GM23338 (cell line): ENCODE measurements at regions not wholly inside any gene's neighbourhood (a gene's known extent, or its start where the extent isn't known, plus 50 kb on each side); places are given as distances from the start of the nearest gene placed in this dataset.

Experiments
- ATAC-seq: fragments of 200-7000 bp; cut with Tn5 transposase; 3 replicates; pipeline ENCODE4 v1.9.1; 2020
- DNase-seq: peaks from one replicate; pipeline ENCODE4 v3.0.0-alpha.2; 2015; ENCODE audit warnings: low spot score
- H2AFZ ChIP-seq: fragments of 200-600 bp; sonication (generic); 2 replicates; pipeline ENCODE4 v1.8.0; 2016; ENCODE audit warnings: antibody characterized with exemption, mild to moderate bottlenecking, moderate library complexity
- H3F3A ChIP-seq: fragments of 200-600 bp; sonication (generic); replicated peaks from 2 replicates; pipeline ENCODE4 v1.8.0; 2017; ENCODE audit warnings: antibody characterized with exemption, mixed run types, low read depth
- H3K27ac ChIP-seq: fragments of 200-600 bp; sonication (generic); 2 replicates; pipeline ENCODE4 v1.6.1; 2016; ENCODE audit warnings: low read depth
- H3K27me3 ChIP-seq: fragments of 200-600 bp; sonication (generic); 2 replicates; pipeline ENCODE4 v1.8.0; 2016; ENCODE audit warnings: mild to moderate bottlenecking, mixed run types, moderate library complexity; ENCODE audit not compliant: insufficient read depth
- H3K36me3 ChIP-seq: fragments of 200-600 bp; sonication (generic); 2 replicates; pipeline ENCODE4 v1.8.0; 2016; ENCODE audit warnings: mild to moderate bottlenecking; ENCODE audit not compliant: insufficient read depth
- H3K4me1 ChIP-seq: fragments of 200-600 bp; sonication (generic); 2 replicates; pipeline ENCODE4 v1.8.0; 2016; ENCODE audit warnings: mild to moderate bottlenecking, moderate library complexity; ENCODE audit not compliant: insufficient read depth
- H3K4me2 ChIP-seq: fragments of 200-600 bp; sonication (generic); 2 replicates; pipeline ENCODE4 v1.7.1; 2017; ENCODE audit warnings: mixed run types
- H3K4me3 ChIP-seq: fragments of 200-600 bp; sonication (generic); 2 replicates; pipeline ENCODE4 v1.6.1; 2016; ENCODE audit warnings: mixed run types
- H3K79me2 ChIP-seq: fragments of 200-600 bp; sonication (generic); replicated peaks from 2 replicates; pipeline ENCODE4 v1.8.0; 2017; ENCODE audit warnings: mild to moderate bottlenecking; ENCODE audit not compliant: insufficient read depth
- H3K9me2 ChIP-seq: fragments of 200-600 bp; sonication (generic); 2 replicates; pipeline ENCODE4 v1.8.0; 2017; ENCODE audit not compliant: insufficient read depth
- H4K20me1 ChIP-seq: fragments of 200-600 bp; sonication (generic); replicated peaks from 2 replicates; pipeline ENCODE4 v1.8.0; 2017; ENCODE audit warnings: mild to moderate bottlenecking; ENCODE audit not compliant: insufficient read depth
- H3K27ac Mint-ChIP-seq: 2 replicates; pipeline ENCODE4 v1.8.0; 2020; ENCODE audit warnings: inconsistent platforms, mild to moderate bottlenecking, moderate library complexity, mixed read lengths
- H3K27me3 Mint-ChIP-seq: 3 replicates; pipeline ENCODE4 v1.8.0; 2022; ENCODE audit warnings: low read depth, mild to moderate bottlenecking, moderate library complexity, mixed read lengths, inconsistent platforms; ENCODE audit not compliant: insufficient read depth, poor library complexity
- H3K36me3 Mint-ChIP-seq: 3 replicates; pipeline ENCODE4 v1.8.0; 2021; ENCODE audit warnings: low read depth, mild to moderate bottlenecking, inconsistent platforms, moderate library complexity, mixed read lengths
- H3K4me1 Mint-ChIP-seq: 3 replicates; pipeline ENCODE4 v1.8.0; 2020; ENCODE audit warnings: mild to moderate bottlenecking, inconsistent platforms, mixed read lengths
- H3K4me3 Mint-ChIP-seq: 3 replicates; pipeline ENCODE4 v1.8.0; 2021; ENCODE audit warnings: moderate library complexity, mild to moderate bottlenecking, inconsistent platforms, mixed read lengths
- H3K9me3 Mint-ChIP-seq: 3 replicates; pipeline ENCODE4 v1.8.0; 2020; ENCODE audit warnings: moderate library complexity, mild to moderate bottlenecking, inconsistent platforms, mixed read lengths
- CTCF ChIP-seq, 2 experiments: fragments of 200-600 bp in 1 of 2; sonication (generic) in 1 of 2; conservative IDR thresholded peaks; 2 replicates each; pipeline versions ENCODE4 v1.5.1 to v1.6.1; 2016 to 2017; ENCODE audit warnings: antibody characterized with exemption in 2 of 2, low read depth in 2 of 2, mild to moderate bottlenecking in 2 of 2, moderate library complexity in 1 of 2
- STAT1 ChIP-seq: IDR thresholded peaks from one replicate; pipeline ENCODE4 v1.6.1; 2016; ENCODE audit warnings: antibody characterized with exemption; ENCODE audit not compliant: unreplicated experiment
- ZNF331 ChIP-seq: fragments of 250-450 bp; sonication (Bioruptor Pico); IDR thresholded peaks from 2 replicates; pipeline ENCODE4 v1.5.0; 2020; ENCODE audit warnings: low read depth, mild to moderate bottlenecking, moderate library complexity
- TF ChIP-seq, protein P1 (sequence below): fragments of 250-450 bp; sonication (Bioruptor Pico); IDR thresholded peaks from 2 replicates; pipeline ENCODE4 v1.5.0; 2020; ENCODE audit warnings: mild to moderate bottlenecking, moderate library complexity

GRCh38 chr11:34791780-34792542, 124.2 kb downstream of the APIP start:
- Mint-ChIP-seq H3K4me3 (no peak overlapping the region), H3K4me1 (peaks cover 12% of the 10 kb centered on the region), H3K27ac (no peak overlapping the region), H3K36me3 (peaks cover 19% of the 10 kb centered on the region; the same call in 2 of the 3 replicates), H3K27me3 (no peaks in the 10 kb centered on the region), H3K9me3 (peaks cover 17% of the 10 kb centered on the region)
- Histone ChIP-seq H4K20me1 (no peaks in the 10 kb centered on the region), H3K27me3 (no peaks in the 10 kb centered on the region), H3K4me3 (no peak overlapping the region), H3K9me2 (no peaks in the 10 kb centered on the region), H3F3A (no peaks in the 10 kb centered on the region), H3K4me1 (peaks cover 6% of the 10 kb centered on the region), H3K4me2 (no peak overlapping the region; the same call in 1 of the 2 replicates), H3K27ac (no peak overlapping the region), H3K79me2 (no peaks in the 10 kb centered on the region), H3K36me3 (no peaks in the 10 kb centered on the region; the same call in 1 of the 2 replicates), H2AFZ (0 out of 2 replicates have a peak overlapping the region, but pooled peaks have one; percentile 69)
- ATAC-seq (peak; percentile 78), DNase-seq (peak; percentile 44)
- TF ChIP-seq CTCF (conservative IDR thresholded peaks at IDR 0.05; ENCODE audit: low read depth in 2 of 2) (peak; percentile 15; a peak in 2 of 4 replicates), STAT1 (no peak)

- Mint-ChIP-seq H3K36me3 (peaks cover 8% of the 10 kb centered on the region; the same call in 2 of the 3 replicates), H3K27me3 (no peaks in the 10 kb centered on the region), H3K27ac (no peak overlapping the region), H3K4me1 (peaks cover 8% of the 10 kb centered on the region), H3K9me3 (peaks cover 6% of the 10 kb centered on the region), H3K4me3 (no peak overlapping the region)
- Histone ChIP-seq H4K20me1 (no peaks in the 10 kb centered on the region), H3K27me3 (no peaks in the 10 kb centered on the region), H3K9me2 (no peaks in the 10 kb centered on the region), H3K27ac (no peak overlapping the region), H3K36me3 (no peaks in the 10 kb centered on the region), H3F3A (no peaks in the 10 kb centered on the region), H3K4me1 (peaks cover 6% of the 10 kb centered on the region), H3K4me2 (no peak overlapping the region), H3K79me2 (no peaks in the 10 kb centered on the region), H3K4me3 (no peak overlapping the region), H2AFZ (no peak overlapping the region)
- ATAC-seq (peak; percentile 65), DNase-seq (peak; percentile 40)
- peak; percentile 36 to 37 for TF ChIP-seq CTCF (conservative IDR thresholded peaks at IDR 0.05; ENCODE audit: low read depth in 2 of 2)
- TF ChIP-seq ZNF331: peak; percentile 41
- TF ChIP-seq, protein P1, sequence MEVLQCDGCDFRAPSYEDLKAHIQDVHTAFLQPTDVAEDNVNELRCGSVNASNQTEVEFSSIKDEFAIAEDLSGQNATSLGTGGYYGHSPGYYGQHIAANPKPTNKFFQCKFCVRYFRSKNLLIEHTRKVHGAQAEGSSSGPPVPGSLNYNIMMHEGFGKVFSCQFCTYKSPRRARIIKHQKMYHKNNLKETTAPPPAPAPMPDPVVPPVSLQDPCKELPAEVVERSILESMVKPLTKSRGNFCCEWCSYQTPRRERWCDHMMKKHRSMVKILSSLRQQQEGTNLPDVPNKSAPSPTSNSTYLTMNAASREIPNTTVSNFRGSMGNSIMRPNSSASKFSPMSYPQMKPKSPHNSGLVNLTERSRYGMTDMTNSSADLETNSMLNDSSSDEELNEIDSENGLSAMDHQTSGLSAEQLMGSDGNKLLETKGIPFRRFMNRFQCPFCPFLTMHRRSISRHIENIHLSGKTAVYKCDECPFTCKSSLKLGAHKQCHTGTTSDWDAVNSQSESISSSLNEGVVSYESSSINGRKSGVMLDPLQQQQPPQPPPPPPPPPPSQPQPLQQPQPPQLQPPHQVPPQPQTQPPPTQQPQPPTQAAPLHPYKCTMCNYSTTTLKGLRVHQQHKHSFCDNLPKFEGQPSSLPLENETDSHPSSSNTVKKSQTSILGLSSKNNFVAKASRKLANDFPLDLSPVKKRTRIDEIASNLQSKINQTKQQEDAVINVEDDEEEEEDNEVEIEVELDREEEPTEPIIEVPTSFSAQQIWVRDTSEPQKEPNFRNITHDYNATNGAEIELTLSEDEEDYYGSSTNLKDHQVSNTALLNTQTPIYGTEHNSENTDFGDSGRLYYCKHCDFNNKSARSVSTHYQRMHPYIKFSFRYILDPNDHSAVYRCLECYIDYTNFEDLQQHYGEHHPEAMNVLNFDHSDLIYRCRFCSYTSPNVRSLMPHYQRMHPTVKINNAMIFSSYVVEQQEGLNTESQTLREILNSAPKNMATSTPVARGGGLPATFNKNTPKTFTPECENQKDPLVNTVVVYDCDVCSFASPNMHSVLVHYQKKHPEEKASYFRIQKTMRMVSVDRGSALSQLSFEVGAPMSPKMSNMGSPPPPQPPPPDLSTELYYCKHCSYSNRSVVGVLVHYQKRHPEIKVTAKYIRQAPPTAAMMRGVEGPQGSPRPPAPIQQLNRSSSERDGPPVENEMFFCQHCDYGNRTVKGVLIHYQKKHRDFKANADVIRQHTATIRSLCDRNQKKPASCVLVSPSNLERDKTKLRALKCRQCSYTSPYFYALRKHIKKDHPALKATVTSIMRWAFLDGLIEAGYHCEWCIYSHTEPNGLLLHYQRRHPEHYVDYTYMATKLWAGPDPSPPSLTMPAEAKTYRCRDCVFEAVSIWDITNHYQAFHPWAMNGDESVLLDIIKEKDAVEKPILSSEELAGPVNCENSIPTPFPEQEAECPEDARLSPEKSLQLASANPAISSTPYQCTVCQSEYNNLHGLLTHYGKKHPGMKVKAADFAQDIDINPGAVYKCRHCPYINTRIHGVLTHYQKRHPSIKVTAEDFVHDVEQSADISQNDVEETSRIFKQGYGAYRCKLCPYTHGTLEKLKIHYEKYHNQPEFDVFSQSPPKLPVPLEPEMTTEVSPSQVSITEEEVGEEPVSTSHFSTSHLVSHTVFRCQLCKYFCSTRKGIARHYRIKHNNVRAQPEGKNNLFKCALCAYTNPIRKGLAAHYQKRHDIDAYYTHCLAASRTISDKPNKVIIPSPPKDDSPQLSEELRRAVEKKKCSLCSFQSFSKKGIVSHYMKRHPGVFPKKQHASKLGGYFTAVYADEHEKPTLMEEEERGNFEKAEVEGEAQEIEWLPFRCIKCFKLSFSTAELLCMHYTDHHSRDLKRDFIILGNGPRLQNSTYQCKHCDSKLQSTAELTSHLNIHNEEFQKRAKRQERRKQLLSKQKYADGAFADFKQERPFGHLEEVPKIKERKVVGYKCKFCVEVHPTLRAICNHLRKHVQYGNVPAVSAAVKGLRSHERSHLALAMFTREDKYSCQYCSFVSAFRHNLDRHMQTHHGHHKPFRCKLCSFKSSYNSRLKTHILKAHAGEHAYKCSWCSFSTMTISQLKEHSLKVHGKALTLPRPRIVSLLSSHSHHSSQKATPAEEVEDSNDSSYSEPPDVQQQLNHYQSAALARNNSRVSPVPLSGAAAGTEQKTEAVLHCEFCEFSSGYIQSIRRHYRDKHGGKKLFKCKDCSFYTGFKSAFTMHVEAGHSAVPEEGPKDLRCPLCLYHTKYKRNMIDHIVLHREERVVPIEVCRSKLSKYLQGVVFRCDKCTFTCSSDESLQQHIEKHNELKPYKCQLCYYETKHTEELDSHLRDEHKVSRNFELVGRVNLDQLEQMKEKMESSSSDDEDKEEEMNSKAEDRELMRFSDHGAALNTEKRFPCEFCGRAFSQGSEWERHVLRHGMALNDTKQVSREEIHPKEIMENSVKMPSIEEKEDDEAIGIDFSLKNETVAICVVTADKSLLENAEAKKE: no peak
Measured at GRCh38 chr11:34790620-34791019, 125.6 kb downstream of the APIP start.
